Loucy (cell line): ENCODE measurements at regions not wholly inside any gene's neighbourhood (a gene's known extent, or its start where the extent isn't known, plus 50 kb on each side); places are given as distances from the start of the nearest gene placed in this dataset.

Source experiments
- CTCF ChIP-seq: fragments of 200-600 bp; sonication (generic); conservative IDR thresholded peaks from 2 replicates; pipeline ENCODE4 v1.5.1; 2014; ENCODE audit warnings: mild to moderate bottlenecking, antibody characterized with exemption, low read length
- EZH2phosphoT487 ChIP-seq: fragments of 200-600 bp; IDR thresholded peaks from 2 replicates; pipeline ENCODE4 v1.6.1; 2018; ENCODE audit warnings: antibody characterized with exemption, mild to moderate bottlenecking, moderate library complexity, borderline replicate concordance

- TF ChIP-seq CTCF (no peak), EZH2phosphoT487 (no peak)
Measured at GRCh38 chr13:40409278-40409677, 257.2 kb downstream of the FOXO1 start.
